Heart right ventricle (tissue), 16 donors: ENCODE measurements at regions not wholly inside any gene's neighbourhood (a gene's known extent, or its start where the extent isn't known, plus 50 kb on each side); places are given as distances from the start of the nearest gene placed in this dataset.

Experiments
- ATAC-seq, 8 donors: fragments of 200-7000 bp; cut with Tn5 transposase; one replicate each; pipeline ENCODE4 v1.9.1; 2020; ENCODE audit warnings: mild to moderate bottlenecking in 8 of 8, moderate library complexity in 8 of 8, moderate number of reproducible peaks in 1 of 8
- DNase-seq, 2 donors: peaks; one replicate each; pipeline ENCODE4 v3.0.0-alpha.2; 2020
- H3K27ac ChIP-seq, 10 donors: fragments of 200-600 bp; sonication (generic) in 2 of 10; one replicate each; pipeline versions ENCODE4 v1.5.0 to v1.8.0; 2020 to 2022; ENCODE audit warnings: mild to moderate bottlenecking in 3 of 10
- H3K27me3 ChIP-seq, 7 donors: fragments of 200-600 bp; one replicate each; pipeline ENCODE4 v1.8.0; 2021 to 2022; ENCODE audit warnings: mild to moderate bottlenecking in 2 of 7
- H3K36me3 ChIP-seq, 9 donors: fragments of 200-600 bp; sonication (generic) in 1 of 9; one replicate each; pipeline versions ENCODE4 v1.5.0 to v1.8.0; 2020 to 2022; ENCODE audit warnings: mild to moderate bottlenecking in 2 of 9
- H3K4me1 ChIP-seq, 9 donors: fragments of 200-600 bp; sonication (generic) in 1 of 9; one replicate each; pipeline versions ENCODE4 v1.5.0 to v1.8.0; 2020 to 2022; ENCODE audit warnings: mild to moderate bottlenecking in 4 of 9
- H3K4me3 ChIP-seq, 10 donors: fragments of 200-600 bp; sonication (generic) in 2 of 10; one replicate each; pipeline versions ENCODE4 v1.5.0 to v1.8.0; 2020 to 2022; ENCODE audit warnings: mild to moderate bottlenecking in 7 of 10, moderate library complexity in 2 of 10
- H3K9me3 ChIP-seq, 11 donors: fragments of 200-600 bp in 10 of 11; sonication (generic) in 2 of 11; one replicate each; pipeline versions ENCODE4 v1.5.0 to v1.8.0; 2013 to 2022; ENCODE audit warnings: mild to moderate bottlenecking in 2 of 11, control low read depth in 1 of 11, moderate library complexity in 1 of 11
- CTCF ChIP-seq, 9 donors: fragments of 200-600 bp; sonication (generic) in 2 of 9; IDR thresholded peaks; one replicate each; pipeline versions ENCODE4 v1.5.0 to v1.8.0; 2021 to 2022; ENCODE audit warnings: antibody characterized with exemption in 9 of 9, mild to moderate bottlenecking in 5 of 9, moderate library complexity in 1 of 9
- WGBS, 2 donors: extraction: QIAGEN DNeasy Blood & Tissue Kit; methylation state at CpG; one replicate each; pipeline ENCODE4 v1.1.7; 2013; ENCODE audit warnings: inconsistent platforms in 1 of 2; 5-methylcytosine and 5-hydroxymethylcytosine counted together
- intact Hi-C, 10 donors: fragments of 100-400 bp; cut with DNase I; formaldehyde crosslinking; loops; one replicate each; pipeline versions ENCODE4 v1.11.1 to v1.14.2; 2022
- donor health status: Arrhythmogenic right ventricular cardiomyopathy.
- donor health status: ischemic (EF 13 %, LVEDD 7.1; RV severe dilation, severe dysfunction).
- donor health status: healthy with polysubstance abuse.
- donor health status: DM: no; HTN: yes; CAD: no.
- donor health status: DM: no; HTN: no; CAD: no.
- donor health status: ischemic (EF 25% LVEDD 6.9; RV normal size, moderate dysfunction).
- donor health status: ischemic (EF 25% LVEDD 5.7; RV mildly dilated, moderate dysfunction).
- donor health status: healthy.
- donor health status: DM: yes; HTN: yes; CAD: no.
- donor health status: Ischemic cardiomyopathy.
- donor health status: ischemic (EF 35%, LVEDD 5.7; RV mildly dilated, moderate dysfunction).
- donor health status: nonischemic (EF 11% LVEDD 7.7; RV severe dilation, severe dysfunction).
- donor health status: DM: yes; HTN: yes; CAD: no.
- donor health status: PGD.
- donor health status: ischemic (EF 29% LVEDD 5.4; RV normal size, mild dysfunction).
- donor health status: nonischemic (EF 23%, LVEDD 6.1; RV moderate dilation, normal function).

- H3K9me3 ChIP-seq = peaks cover 0 to 5% (median 0%) of the 10 kb centered on the region in 11 donors
- ATAC-seq (no peak), DNase-seq (no peak)
- H3K4me3 ChIP-seq = no peak overlapping the region
- no peaks in the 10 kb centered on the region for H3K36me3 ChIP-seq
- TF ChIP-seq CTCF (IDR thresholded peaks at IDR 0.05) = no peak
- 83 to 90% methylated on average over 2 of the region's 2 CpGs for WGBS, 2 donors
- no peak overlapping the region for H3K27ac ChIP-seq
- intact Hi-C loops = no loop called here
- H3K27me3 ChIP-seq = no peaks in the 10 kb centered on the region
- peaks cover 0 to 8% (median 0%) of the 10 kb centered on the region in 9 donors for H3K4me1 ChIP-seq
Observed at GRCh38 chr12:43177276-43177675, 374.7 kb downstream of the ADAMTS20 start.

- 59 to 65% methylated on average over 3 of the region's 3 CpGs for WGBS, 2 donors
- intact Hi-C loops = no loop called here
Observed at GRCh38 chr12:43169115-43169681, 382.8 kb downstream of the ADAMTS20 start.

GRCh38 chr12:43167691-43168090, 384.3 kb downstream of the ADAMTS20 start:
- H3K4me1 ChIP-seq = no peaks in the 10 kb centered on the region
- no peaks in the 10 kb centered on the region for H3K9me3 ChIP-seq
- H3K27me3 ChIP-seq = no peaks in the 10 kb centered on the region
- intact Hi-C loops = no loop called here
- no peak for TF ChIP-seq CTCF (IDR thresholded peaks at IDR 0.05)
- ATAC-seq (no peak), DNase-seq (no peak)
- H3K4me3 ChIP-seq = no peak overlapping the region
- no peaks in the 10 kb centered on the region for H3K36me3 ChIP-seq
- 69 to 79% methylated on average over 3 of the region's 3 CpGs for WGBS, 2 donors
- H3K27ac ChIP-seq = no peak overlapping the region

More at GRCh38 chr12:43169115-43169681, 382.8 kb downstream of the ADAMTS20 start:
- ATAC-seq = no peak
- no peak for DNase-seq
- Histone ChIP-seq H3K27ac (no peak overlapping the region), H3K36me3 (no peaks in the 10 kb centered on the region), H3K9me3 (no peaks in the 10 kb centered on the region), H3K4me3 (no peak overlapping the region), H3K4me1 (no peaks in the 10 kb centered on the region), H3K27me3 (no peaks in the 10 kb centered on the region)
- no peak for TF ChIP-seq CTCF (IDR thresholded peaks at IDR 0.05)

GRCh38 chr12:43165351-43165750, 386.7 kb downstream of the ADAMTS20 start:
- no peak for TF ChIP-seq CTCF (IDR thresholded peaks at IDR 0.05)
- H3K36me3 ChIP-seq = no peaks in the 10 kb centered on the region

More at GRCh38 chr12:43165351-43165750, 386.7 kb downstream of the ADAMTS20 start:
- no peak for ATAC-seq
- Histone ChIP-seq H3K4me3 (no peak overlapping the region), H3K4me1 (no peaks in the 10 kb centered on the region), H3K27ac (no peak overlapping the region), H3K9me3 (no peaks in the 10 kb centered on the region), H3K27me3 (no peaks in the 10 kb centered on the region)
- no peak for DNase-seq
- WGBS, 2 donors = 83 to 89% methylated on average over 2 of the region's 2 CpGs
- intact Hi-C loops = no loop called here
